Endometrium (tissue), 2 donors: ENCODE measurements at regions not wholly inside any gene's neighbourhood (a gene's known extent, or its start where the extent isn't known, plus 50 kb on each side); places are given as distances from the start of the nearest gene placed in this dataset.

Experiments used
- FAIRE-seq: peaks from 2 replicates; lab custom pipeline; 2012; peaks lifted over from hg19 to GRCh38; lab: Jason Lieb, UNC
- donor health status: control.
- donor health status: control.

GRCh38 chr10:4018054-4018511 is 233.1 kb upstream of the KLF6 start:
- no peak for FAIRE-seq

DNA sequence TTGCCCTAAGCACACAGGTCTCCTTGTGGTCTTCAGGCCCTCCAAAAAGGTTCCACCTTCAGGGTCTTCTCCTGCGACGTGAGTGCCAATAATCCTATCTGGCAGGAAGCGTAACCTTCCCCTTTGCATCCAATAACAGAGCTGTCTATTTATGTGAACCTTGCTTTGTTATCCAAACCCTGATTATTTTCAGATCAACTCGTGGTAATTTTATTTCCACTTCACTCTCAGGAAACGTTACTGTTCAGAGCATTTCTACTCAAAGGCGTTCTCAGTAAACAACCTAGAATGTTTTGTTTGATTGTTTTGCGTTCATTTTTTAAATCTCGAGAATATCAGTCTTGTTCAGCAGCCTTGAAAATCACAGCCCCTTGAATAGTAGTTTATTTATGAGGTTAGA is 232.3 kb upstream of the KLF6 start:
- FAIRE-seq = no peak

DNA sequence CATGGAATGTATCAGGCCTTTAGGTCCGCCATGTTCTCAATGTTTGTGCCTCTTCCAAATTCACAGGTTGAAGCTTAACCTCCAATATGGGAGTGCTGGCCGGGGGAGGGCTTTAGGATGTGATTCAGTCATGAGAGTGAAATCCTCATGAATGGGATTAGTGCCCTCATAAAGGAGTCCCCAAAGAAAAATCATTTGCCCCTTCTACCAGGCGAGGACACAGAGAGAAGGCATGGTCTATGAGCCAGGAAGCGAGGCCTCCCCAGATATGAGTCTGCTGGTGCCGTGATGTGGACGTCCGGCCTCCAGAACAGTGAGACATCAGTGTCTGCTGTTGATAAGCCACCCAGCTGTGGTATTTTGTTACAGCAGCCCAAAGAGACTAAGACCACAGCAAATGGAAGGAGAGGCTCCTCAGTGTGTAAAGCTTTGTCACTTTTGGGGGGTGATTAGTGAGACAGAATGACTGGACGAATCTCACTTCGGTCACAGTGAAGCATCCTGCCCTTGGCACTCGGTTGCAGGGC is 231.3 kb upstream of the KLF6 start:
- FAIRE-seq = no peak

- FAIRE-seq = no peak
Measured at GRCh38 chr10:4013651-4014121, 228.7 kb upstream of the KLF6 start.

GRCh38 chr10:4012848-4013247 is 227.8 kb upstream of the KLF6 start:
- no peak for FAIRE-seq

- no peak for FAIRE-seq
Measured at GRCh38 chr10:4011136-4011812, 226.3 kb upstream of the KLF6 start.

DNA sequence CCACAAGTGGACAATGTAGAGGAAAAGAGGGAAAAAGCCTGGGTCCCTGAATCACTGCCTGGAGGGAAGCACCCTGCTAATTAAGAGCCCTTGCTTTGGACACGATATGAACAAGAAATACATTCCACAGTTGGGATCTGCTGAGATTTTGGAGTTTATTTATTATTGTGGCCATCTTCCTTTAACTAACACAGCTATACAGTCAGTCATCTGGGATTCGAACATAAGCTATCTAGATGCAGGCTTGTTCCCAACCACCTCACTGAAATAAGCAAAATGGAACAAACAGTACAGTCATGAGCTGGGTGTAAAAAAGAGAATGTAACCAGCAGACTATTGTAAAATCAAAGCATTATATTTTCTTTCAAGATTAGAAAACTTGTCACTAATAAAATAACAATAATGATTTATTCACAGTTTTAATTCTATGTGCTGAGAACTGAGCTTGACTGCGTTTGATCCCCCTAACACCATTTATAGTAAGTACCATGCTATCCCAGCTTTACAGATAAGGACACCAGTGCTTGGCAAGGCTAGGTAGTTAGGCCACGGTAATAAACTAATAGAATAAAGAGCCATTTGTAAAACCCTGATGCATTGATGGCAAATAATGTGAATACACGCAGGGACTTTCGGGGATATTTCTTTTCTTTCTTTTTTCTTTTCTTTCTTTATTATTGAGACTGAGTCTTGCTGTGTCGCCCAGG is 223.8 kb upstream of the KLF6 start:
- no peak for FAIRE-seq

- FAIRE-seq = no peak
Measured at GRCh38 chr10:4007771-4008170, 222.8 kb upstream of the KLF6 start.

- no peak for FAIRE-seq
Measured at GRCh38 chr10:4006858-4007257, 221.8 kb upstream of the KLF6 start.

DNA sequence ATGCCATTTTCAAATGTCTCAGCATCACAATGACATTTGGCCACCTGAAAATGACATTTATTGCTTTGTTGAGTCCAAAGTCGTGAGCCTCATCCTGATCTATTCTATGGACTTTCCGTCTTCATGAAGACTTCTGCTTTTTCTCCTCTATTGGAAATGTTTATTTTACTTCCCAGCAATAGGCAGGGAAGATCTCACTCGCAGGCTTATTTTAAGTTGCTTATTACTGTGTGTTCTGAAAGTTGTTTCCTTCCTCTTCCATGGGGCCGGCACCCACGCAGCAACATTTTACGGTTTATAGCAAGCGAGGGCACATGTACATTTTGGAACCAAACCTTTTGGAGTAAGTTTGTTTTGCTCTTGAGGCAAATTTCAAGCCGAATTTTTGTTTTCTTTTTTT is 221.0 kb upstream of the KLF6 start:
- FAIRE-seq = no peak

- no peak for FAIRE-seq
Measured at GRCh38 chr10:4004990-4005389, 220.0 kb upstream of the KLF6 start.

GRCh38 chr10:4004144-4004543 is 219.1 kb upstream of the KLF6 start:
- FAIRE-seq = no peak

- FAIRE-seq = no peak
Measured at GRCh38 chr10:4003348-4003973, 218.5 kb upstream of the KLF6 start.

DNA sequence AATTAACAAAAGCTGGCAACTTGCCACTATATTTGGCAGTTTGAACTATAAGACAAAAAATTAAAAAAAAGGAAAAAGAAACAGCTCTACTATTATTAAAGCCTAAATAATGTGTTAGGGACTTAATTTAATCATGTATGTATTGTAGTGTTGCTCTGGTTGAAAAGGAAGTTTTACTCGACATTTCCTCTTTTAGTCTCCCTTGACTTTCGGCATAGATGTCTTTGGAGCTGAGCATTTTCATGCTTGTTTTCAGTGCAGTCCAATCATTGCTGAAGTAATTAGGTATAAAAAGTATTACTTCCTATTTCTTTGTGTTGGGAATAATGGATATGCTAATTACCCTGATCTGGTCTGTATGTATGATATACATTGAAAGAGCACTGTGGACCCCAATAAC is 216.8 kb upstream of the KLF6 start:
- no peak for FAIRE-seq

- no peak for FAIRE-seq
Measured at GRCh38 chr10:3999642-4000041, 214.6 kb upstream of the KLF6 start.

- FAIRE-seq = no peak
Measured at GRCh38 chr10:3996697-3997096, 211.7 kb upstream of the KLF6 start.

GRCh38 chr10:3995302-3996210 is 210.5 kb upstream of the KLF6 start:
- no peak for FAIRE-seq

DNA sequence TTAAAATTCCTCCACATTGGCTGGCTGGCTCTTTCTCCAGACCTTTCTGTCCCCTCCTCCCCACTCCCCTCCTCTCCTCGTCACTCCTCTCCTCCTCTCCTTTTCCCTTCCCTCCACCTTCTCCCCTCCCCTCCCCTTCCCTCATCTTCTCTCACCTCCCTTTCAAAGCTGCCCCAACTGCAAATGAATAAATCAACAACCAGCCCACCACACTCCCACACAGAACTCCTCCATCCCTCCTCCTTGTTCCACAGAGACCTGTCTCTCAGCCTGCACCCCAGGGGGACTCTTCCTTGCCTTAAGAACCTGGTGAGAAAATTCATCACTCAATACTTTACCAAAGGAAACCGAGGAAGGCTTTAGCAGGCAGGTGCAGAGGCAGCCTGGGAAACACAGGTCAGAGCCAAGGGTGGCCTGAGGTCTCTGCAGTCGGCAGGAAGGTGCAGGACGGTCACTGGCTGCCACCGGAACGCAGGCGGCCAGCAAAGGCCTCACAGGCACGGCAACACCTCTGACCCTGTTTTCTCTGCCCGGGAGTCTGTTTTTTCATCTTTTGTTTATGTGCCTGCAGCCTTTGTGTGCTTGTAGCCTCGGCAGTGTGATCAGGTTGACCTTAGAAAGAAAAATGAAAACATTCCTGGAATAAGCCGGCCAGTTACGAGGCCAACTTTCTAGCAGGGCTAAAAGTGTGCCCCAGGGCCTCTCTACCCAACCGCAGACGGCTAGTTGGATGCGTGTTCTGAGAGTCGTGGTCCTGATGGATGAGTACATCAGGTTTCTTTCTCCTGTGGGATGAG is 207.6 kb upstream of the KLF6 start:
- FAIRE-seq = no peak

DNA sequence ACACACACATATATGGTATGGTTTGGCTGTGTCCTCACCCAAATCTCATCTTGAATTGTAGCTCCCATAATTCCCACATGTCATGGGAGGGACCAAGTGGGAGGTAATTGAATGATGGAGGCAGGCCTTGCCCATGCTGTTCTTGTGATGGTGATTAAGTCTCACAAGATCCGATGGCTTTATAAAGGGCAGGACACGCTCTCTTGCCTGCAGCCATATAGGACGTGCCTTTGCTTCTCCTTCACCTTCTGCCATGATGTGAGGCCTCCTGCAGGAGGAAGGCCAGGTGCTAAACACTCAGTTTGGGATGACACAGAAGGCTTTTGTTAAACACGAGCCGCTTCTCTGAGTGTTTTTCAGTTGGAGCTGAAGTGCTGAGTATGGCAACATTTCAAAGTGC is 205.3 kb upstream of the KLF6 start:
- FAIRE-seq = no peak

- no peak for FAIRE-seq
Measured at GRCh38 chr10:3987143-3987974, 202.3 kb upstream of the KLF6 start.
